ENCODE measurements at regions not wholly inside any gene's neighbourhood (a gene's known extent, or its start where the extent isn't known, plus 50 kb on each side); places are given as distances from the start of the nearest gene placed in this dataset.

- CTCF ChIA-PET, result interaction anchor here (0.6 to 1.0 kb wide), 3 partner anchors 10 to 431 kb away, joined by 3 to 4 read pairs (median 3); no protein-coding TSS in a partner anchor
Measured at GRCh38 chr7:73970801-73971229, 57.2 kb upstream of the ELN start.

GRCh38 chr7:73971322-73971703 is 56.7 kb upstream of the ELN start:
- peak overlapping the region; percentile 16 for H3K27ac Mint-ChIP-seq (ENCODE audit: low read depth, unreplicated experiment)
- peaks cover 9% of the 10 kb centered on the region for H3K9me3 Mint-ChIP-seq (ENCODE audit: unreplicated experiment)
- no TSS peak for BruUV-seq (replicated peaks)
- no peaks in the 10 kb centered on the region for H3K4me1 Mint-ChIP-seq (ENCODE audit: insufficient read depth, unreplicated experiment)
- no peak for DNase-seq (ENCODE audit: unreplicated experiment)
- H3K4me3 Mint-ChIP-seq (ENCODE audit: unreplicated experiment), result no peak overlapping the region
- TF ChIP-seq, protein P1, sequence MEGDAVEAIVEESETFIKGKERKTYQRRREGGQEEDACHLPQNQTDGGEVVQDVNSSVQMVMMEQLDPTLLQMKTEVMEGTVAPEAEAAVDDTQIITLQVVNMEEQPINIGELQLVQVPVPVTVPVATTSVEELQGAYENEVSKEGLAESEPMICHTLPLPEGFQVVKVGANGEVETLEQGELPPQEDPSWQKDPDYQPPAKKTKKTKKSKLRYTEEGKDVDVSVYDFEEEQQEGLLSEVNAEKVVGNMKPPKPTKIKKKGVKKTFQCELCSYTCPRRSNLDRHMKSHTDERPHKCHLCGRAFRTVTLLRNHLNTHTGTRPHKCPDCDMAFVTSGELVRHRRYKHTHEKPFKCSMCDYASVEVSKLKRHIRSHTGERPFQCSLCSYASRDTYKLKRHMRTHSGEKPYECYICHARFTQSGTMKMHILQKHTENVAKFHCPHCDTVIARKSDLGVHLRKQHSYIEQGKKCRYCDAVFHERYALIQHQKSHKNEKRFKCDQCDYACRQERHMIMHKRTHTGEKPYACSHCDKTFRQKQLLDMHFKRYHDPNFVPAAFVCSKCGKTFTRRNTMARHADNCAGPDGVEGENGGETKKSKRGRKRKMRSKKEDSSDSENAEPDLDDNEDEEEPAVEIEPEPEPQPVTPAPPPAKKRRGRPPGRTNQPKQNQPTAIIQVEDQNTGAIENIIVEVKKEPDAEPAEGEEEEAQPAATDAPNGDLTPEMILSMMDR (IDR thresholded peaks at IDR 0.05; ENCODE audit: unreplicated experiment), result no peak
- intact Hi-C loops (cut with micrococcal nuclease), result no loop called here
- H3K36me3 Mint-ChIP-seq (ENCODE audit: insufficient read depth, unreplicated experiment), result no peaks in the 10 kb centered on the region
- ChIA-PET CTCF (interaction anchor here (0.6 to 1.0 kb wide), 3 partner anchors 10 to 432 kb away, joined by 3 to 4 read pairs (median 3); no protein-coding TSS in a partner anchor), POLR2A (no interaction called here)
- H3K27me3 Mint-ChIP-seq (ENCODE audit: insufficient read depth, unreplicated experiment), result peaks cover 14% of the 10 kb centered on the region

More at GRCh38 chr7:73970801-73971229, 57.2 kb upstream of the ELN start:
- Mint-ChIP-seq H3K9me3 (ENCODE audit: unreplicated experiment) (peaks cover 9% of the 10 kb centered on the region), H3K4me3 (ENCODE audit: unreplicated experiment) (no peak overlapping the region), H3K27ac (ENCODE audit: low read depth, unreplicated experiment) (no peak overlapping the region), H3K4me1 (ENCODE audit: insufficient read depth, unreplicated experiment) (no peaks in the 10 kb centered on the region), H3K27me3 (ENCODE audit: insufficient read depth, unreplicated experiment) (peaks cover 14% of the 10 kb centered on the region), H3K36me3 (ENCODE audit: insufficient read depth, unreplicated experiment) (no peaks in the 10 kb centered on the region)
- BruUV-seq (replicated peaks), result no TSS peak
- POLR2A ChIA-PET, result no interaction called here
- intact Hi-C loops (cut with micrococcal nuclease), result no loop called here
- DNase-seq (ENCODE audit: unreplicated experiment), result no peak
- TF ChIP-seq, protein P1 (IDR thresholded peaks at IDR 0.05; ENCODE audit: unreplicated experiment), result no peak

DNA sequence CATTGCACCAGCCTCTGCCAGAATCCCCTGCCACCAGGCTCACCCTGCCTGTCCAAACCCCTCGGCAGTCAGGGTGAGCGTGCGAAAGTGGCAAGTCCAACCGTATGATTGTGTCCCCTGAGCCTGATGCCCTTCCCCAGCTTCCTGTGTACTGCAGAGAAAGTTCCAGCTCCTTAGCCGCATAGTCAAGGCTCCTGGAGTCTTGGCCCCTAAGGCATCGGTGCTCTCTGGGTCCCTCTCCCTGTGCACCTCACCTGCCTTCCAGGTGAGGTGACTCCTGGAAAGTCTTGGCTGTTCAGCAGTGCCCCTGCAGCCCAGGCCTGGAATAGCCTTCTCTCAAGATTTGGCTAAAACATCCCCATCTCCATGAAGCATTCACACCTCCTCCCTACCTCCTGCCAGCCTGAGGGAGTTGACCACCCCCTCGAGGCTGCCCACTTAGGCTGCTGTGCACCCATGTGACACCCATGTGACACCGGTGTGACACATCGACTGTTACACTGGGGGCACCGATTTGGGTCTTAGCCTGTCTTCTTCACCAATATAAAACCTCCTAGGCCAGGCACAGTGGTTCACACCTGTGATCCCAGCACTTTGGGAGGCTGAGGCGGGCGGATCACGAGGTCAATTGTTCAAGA is 56.1 kb upstream of the ELN start:
- Mint-ChIP-seq H3K27ac (ENCODE audit: low read depth, unreplicated experiment) (peak overlapping the region; percentile 16), H3K4me3 (ENCODE audit: unreplicated experiment) (no peak overlapping the region), H3K27me3 (ENCODE audit: insufficient read depth, unreplicated experiment) (peaks cover 14% of the 10 kb centered on the region), H3K36me3 (ENCODE audit: insufficient read depth, unreplicated experiment) (no peaks in the 10 kb centered on the region), H3K4me1 (ENCODE audit: insufficient read depth, unreplicated experiment) (no peaks in the 10 kb centered on the region), H3K9me3 (ENCODE audit: unreplicated experiment) (peaks cover 9% of the 10 kb centered on the region)
- TF ChIP-seq, protein P1 (IDR thresholded peaks at IDR 0.05; ENCODE audit: unreplicated experiment), result peak; percentile 8
- intact Hi-C loops (cut with micrococcal nuclease), result no loop called here
- peak; percentile 36 for DNase-seq (ENCODE audit: unreplicated experiment)
- no TSS peak for BruUV-seq (replicated peaks)
- ChIA-PET CTCF (interaction anchor here (0.6 to 2.0 kb wide), 3 partner anchors 9 to 431 kb away, joined by 3 to 10 read pairs (median 4); no protein-coding TSS in a partner anchor), POLR2A (no interaction called here)

DNA sequence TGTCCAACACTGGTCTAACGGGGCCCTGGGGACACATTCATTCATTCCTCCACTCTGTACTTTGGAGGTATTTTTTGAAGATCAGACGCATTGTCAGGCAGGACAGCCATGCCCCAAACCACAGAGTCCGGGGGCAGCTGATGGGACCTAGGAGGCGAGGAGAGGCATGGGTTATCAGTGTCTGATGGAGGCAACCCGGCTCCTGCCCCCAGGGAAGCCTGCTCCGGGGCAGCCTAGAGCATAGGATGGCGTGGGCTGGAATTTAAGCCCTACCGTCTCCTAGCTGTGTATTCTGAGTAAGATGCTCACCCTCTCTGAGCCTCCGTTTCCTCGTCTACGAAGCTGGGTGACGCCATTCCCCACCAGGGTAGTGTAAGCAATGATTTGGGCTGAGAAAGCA is 55.4 kb upstream of the ELN start:
- Mint-ChIP-seq H3K27ac (ENCODE audit: low read depth, unreplicated experiment) (no peak overlapping the region), H3K4me3 (ENCODE audit: unreplicated experiment) (no peak overlapping the region), H3K36me3 (ENCODE audit: insufficient read depth, unreplicated experiment) (no peaks in the 10 kb centered on the region), H3K4me1 (ENCODE audit: insufficient read depth, unreplicated experiment) (no peaks in the 10 kb centered on the region), H3K27me3 (ENCODE audit: insufficient read depth, unreplicated experiment) (peaks cover 14% of the 10 kb centered on the region), H3K9me3 (ENCODE audit: unreplicated experiment) (peaks cover 5% of the 10 kb centered on the region)
- BruUV-seq (replicated peaks), result no TSS peak
- no peak for DNase-seq (ENCODE audit: unreplicated experiment)
- TF ChIP-seq, protein P1 (IDR thresholded peaks at IDR 0.05; ENCODE audit: unreplicated experiment), result no peak
- ChIA-PET POLR2A (no interaction called here), CTCF (interaction anchor here (2.0 kb wide), 1 partner anchor 54 kb away, joined by 10 read pairs; no protein-coding TSS in a partner anchor)
- intact Hi-C loops (cut with micrococcal nuclease), result no loop called here
